ENCODE measurements at regions not wholly inside any gene's neighbourhood (a gene's known extent, or its start where the extent isn't known, plus 50 kb on each side); places are given as distances from the start of the nearest gene placed in this dataset.

DNA sequence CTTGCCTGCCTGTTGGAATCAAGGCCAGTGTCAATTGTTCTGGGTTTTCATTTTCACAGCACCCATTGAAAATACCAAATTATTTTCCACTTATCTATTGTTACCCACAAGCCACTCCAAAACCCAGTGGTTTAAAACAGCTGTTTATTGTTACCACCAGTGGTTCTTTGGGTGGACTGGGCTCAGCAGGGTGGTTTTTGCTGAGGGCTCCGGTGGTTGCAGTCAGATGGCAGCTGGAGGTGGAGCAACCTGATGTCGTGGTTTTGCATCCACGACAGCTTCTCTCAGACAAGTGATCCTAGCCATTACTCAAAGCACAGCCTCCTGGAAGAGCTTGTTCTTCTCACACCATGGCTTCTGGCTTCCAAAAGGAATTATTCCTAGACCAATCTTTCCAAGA is 235.1 kb upstream of the ADARB2 start:
- DNase-seq = no peak

DNA sequence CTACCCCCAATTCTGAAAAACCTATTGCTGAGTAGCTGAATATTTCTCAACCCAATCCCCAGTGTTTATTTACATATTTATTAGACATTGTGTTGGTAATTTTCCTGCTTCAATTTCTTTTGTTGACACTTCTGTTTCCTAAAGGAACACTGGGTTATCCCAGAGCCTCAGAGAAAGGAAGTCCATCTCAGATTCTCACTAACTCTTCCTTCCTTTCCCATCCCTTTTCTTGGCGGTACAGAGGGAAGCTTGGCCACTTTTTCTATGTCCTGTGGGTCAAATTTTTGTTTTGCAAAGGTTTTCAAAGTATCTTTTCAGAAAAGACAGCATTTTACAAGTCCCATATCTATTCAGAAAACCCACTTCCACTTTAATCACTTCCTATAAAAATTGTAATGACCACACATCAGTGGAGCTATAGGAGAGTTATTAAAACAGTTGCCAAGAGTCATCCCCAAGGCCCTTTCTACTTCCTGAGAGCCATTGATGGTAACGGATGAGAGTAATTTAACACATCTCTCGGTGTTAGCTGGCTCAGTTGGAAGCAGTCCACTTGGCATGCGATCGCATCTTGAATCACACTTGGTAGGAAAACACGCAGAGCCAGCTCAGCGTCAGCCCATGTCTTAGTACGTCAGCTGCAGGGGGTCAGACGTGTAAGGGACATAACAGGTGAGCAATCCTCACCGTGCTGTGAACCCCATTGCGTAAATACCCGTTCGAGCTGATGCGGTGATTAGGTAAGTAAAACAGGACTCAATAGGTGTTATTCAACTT is 231.1 kb upstream of the ADARB2 start:
- DNase-seq = no peak

DNA sequence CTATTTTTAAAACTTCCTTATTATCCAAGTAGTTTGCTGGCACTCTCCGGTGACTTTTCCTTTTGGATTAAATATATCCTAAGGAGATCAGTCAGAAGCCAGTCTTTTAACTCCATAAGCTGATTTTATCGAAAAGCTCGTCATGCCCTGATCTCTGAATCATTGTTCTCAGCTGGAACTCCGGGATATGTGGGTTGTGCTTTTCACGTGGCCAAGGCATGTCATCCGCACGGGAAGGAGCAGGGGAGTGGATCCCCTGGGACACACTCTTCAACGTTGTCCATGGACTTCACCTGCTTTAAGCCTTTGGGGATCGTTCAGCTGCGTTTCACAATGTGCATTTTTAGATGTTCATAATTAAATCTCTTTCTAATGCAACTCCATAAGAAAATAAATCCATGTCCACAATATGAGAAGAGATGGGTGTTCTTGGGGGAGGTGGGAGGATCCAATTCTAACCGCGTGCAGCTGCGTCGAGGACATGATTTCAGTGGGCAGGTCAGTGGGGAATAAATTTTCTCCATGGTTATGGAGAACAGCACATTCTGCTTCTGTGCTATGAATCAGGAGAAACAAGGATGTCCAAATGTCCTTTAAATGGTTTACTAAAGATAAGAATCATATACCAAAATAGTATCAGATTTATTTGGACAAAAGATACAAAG is 229.5 kb upstream of the ADARB2 start:
- no peak for DNase-seq

DNA sequence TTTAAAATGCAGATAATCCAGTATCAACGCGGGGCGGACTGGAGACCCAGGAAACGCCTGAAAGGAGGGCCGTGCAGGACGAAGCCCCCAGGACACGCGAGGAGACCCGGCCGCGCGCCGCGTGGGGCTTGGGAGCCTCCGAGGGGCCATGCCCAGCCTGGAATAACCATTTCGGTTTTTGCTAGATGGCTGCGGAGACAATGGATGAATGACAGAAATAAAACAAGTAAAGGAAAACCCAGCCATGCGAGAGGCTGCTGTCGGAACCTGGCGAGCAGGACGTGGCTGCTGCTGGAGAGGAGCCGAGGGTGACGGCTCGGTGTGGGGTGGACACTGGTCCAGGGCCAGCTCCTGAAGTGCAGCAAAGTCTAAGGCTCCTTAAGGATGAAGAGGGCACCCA is 227.2 kb upstream of the ADARB2 start:
- no peak for DNase-seq

DNA sequence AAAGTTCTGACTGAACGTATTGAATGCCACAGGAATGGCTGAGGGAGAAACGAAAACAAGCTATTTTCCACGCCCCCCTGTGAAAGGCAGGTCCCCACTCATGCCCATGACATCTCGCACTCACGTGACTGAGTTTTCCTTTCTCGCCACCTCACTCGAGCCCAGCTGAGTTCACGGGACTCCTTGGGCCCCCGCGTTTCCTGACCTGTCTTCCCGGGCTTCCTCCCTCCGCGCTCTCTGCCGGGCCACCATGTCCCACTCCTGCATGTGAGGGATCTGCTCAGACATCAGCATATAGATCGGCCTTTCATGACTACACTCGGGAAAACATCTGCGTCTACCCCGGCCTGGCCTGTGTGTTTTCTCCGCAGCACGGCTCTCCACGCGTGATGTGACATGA is 226.0 kb upstream of the ADARB2 start:
- no peak for DNase-seq

DNA sequence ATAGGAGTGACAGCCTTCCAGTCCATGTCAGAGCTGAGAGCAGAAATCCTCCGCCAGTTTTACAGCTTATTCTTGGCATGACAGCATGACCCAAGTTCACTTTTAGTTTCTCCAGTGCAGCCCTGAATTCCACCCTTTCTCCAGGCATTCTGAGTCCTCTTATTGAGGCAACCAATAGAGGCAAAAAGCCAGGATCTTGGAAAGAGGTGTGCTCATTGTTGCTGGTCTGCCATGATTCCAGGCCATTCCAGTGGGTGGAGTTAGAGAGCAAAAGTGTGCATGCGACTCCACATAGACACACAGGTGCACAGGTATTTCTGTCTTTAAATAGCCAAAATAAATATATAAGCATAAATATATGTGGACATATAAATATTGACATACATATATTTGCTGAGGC is 224.7 kb upstream of the ADARB2 start:
- DNase-seq = no peak

DNA sequence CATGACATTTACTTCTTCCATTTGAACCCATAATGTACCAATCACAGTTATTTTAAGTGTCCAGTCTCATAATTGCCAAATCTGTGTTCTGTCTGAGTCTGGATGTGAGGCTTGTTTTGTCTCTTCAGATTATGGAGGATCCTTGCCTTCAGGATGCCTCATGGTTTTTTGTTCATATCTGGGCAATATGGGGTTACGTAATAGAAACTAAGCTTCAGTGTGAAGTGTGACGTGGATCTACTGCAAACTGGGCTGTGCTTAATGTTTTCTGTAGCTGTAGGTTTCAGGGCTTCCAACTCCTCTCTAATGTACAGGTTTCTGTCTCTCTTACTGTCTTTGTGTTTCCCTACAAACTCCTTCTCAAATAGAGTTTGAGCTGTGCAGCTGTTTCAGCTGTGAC is 223.7 kb upstream of the ADARB2 start:
- no peak for DNase-seq

DNA sequence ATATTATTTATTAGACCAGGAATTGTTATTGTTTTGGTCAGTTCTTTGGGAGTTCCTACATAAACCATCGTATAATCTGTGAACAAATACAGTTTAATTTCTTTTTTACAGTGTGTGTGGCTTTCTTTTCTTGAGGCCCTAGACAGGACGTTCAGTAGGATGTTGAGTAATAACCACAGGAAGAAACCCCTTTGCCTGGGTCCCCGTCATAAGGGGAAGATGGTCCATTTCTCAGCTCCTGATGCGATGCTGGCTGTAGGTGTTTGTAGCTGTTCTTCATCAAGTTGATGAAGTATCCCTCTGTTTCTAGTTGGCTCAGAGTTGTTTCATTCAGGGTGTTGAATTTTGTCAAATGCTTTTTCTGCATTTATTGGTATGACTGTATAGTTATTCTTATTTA is 219.7 kb upstream of the ADARB2 start:
- DNase-seq = no peak

DNA sequence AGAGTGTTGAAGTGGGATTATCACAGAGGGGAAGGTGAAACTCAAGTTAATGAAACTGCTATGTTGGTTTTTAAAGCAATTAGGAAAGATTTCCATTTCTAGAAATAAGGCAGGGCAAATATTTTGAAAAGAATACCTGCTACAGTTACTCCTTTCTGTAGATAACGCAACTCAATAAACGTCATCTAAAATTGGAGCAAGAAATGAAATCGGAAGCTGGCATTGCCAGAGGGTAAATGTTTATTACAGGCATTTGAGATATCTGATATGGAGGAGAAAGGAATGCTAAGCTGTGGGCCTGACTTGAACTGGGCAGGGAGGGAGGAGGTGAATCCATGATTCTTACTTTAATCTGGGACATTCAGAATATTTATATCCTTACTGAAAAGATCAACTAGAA is 217.0 kb upstream of the ADARB2 start:
- no peak for DNase-seq

DNA sequence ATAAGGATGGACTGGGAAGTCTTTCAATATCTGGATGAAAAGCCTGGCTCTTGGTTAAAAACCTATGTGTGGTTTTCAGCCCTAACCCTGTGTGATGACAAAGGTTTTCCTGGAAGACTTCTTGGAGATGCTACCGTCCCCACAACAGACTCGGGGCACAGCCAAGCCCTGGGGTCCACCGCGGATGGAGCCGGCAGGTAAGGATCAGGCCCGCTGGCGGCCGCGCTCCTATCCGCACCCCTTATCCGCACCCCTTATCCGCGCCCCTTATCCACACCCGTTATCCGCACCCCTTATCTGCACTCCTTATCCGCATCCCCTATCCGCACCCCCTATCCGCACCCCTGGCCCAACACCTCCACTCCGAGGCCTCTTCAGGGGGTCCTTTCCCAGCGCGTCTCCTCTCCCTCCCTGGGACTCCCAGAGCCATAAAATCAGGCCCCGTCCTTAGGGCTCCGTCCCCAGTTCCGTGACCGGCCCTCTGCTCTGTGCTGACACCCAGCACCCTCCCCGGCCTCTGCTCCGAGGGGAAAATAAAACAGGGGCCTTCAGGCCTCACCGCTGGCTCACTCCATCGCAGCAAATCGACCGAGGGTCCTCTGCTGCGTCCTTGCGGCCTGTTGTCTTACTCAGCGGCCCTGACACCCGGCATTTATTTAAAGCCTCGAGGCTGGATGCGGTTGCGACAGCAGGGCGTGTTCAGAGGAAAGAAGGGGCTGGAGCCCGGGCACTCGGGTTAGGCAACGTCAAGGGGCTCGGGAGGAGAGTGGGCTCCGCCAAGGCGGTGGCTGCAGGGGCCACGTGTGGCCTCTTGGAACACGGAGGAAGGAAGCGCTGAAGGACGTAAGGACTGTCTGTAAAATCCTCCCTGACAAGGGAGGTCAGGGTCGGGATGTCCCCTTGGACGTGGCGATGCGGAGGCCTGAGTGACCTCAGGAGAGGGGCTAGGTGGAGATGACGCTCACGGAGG is 215.1 kb upstream of the ADARB2 start:
- DNase-seq = no peak

DNA sequence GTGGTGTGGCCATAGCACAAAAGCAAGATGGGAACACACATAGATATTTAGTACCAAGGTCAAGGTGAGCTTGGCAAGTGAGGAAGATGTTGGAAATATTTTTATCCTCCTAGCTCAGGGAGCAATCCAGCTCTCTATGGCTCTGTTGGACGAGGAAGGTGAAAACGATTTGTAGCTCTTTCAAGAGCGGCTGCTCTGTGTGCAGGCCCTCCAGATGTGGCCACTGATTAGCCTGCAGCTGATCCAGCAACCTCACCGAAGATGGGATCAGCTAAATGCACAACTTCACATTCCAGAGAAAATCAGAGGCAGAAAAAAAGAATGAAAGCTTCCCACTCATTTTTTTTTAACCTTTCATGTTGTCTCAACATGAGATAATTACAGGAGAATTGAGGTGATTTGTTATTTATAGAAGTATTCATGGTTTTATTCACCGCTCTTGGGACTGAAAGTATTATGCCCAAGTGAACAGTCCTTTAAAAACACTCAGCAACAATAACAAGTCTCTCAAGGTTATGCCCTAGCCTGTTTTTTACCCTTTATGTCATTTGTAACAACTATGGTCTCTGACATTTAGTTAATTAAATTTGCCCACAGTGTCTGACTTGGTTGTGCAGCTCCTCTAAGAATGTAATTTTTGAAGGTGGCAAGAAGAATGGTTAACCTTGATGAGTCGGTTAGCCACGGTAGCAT is 213.6 kb upstream of the ADARB2 start:
- no peak for DNase-seq

DNA sequence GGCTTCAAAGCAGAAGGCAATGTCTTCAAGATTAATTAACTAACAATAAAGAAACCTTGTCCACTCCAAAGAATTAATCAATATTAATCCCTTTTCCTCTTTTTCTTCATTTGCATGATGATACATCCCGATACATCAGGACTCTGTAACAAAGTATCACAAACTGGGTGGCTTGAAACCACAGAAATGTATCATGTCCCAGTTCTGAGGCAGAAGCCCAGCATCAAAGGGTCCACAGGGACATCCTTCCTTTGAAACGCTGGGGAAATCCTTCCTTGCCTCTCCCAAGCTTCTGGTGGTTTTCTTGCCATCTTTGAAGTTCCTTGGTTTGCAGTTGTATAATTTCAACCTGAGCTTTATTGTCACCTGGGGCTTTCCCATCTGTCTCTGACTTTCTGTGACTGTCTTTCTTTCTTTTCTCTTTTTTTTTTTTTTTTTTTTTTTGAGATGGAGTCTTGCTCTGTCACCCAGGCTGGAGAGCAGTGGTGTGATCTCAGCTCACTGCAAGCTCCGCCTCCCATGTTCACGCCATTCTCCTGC is 210.2 kb upstream of the ADARB2 start:
- no peak for DNase-seq

DNA sequence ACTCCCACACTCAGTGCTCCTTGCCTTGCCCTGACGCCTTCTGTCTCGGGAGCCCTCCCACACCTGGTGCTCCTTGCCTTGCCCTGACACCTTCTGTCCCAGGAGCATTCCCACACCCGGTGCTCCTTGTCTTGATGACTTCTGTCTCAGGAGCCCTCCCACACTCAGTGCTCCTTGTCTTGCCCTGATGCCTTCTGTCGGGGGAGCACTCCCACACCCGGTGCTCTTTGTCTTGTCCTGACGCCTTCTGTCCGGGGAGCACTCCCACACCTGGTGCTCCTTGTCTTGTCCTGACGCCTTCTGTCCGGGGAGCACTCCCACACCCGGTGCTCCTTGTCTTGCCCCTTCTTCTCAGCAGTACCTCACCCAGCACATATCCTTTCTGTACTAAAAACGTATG is 207.2 kb upstream of the ADARB2 start:
- DNase-seq = no peak

DNA sequence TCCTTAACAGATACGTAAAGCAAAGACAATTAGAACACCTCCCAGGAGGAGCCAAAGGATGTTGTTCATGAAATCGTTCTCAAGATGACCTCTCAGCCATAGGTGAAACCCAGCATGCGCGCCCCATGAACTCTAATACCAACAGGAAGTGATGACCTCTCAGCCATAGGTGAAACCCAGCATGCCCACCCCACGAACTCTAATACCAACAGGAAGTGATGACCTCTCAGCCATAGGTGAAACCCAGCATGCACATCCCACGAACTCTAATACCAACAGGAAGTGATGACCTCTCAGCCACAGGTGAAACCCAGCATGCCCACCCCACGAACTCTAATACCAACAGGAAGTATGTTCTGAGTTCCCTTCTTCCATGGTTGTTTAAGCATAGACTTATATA is 205.2 kb upstream of the ADARB2 start:
- DNase-seq = no peak

DNA sequence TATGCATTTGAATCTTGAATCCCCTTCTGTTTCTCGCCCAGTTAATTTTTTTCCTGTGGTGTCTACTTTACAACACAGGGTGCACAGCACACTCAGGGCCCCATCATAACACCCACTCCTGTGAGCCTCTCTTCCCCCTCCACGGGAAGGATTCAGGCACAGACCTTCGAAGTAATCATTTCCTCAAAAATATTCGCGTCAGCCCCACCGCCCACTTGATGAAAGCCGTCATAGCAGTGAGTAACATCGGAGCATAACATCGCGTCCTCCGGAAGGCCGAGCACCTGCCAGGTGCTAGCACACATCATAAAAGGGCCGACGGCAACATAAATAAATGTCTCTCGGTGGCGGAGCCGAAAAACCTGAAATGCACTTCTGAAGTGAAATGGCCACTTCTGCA is 201.7 kb upstream of the ADARB2 start:
- no peak for DNase-seq

DNA sequence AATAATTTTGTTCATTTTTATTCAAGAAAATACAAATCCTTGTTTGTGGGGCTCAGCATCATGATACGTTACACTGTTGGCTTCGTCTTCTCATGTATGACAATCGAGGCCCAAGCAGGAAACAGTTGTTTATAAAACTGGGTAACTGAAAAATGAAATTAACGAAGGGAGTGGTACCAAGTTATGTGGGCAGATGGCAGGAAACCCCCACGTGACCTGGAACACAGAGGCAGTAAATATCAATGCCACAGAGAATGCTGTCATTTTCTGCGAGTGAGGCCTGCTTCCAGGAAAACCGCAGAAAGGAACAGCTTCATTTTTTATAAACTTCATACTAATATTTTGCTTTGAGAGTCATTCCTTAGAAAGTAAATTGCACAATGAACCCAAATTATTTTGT is 201.0 kb upstream of the ADARB2 start:
- DNase-seq = no peak

DNA sequence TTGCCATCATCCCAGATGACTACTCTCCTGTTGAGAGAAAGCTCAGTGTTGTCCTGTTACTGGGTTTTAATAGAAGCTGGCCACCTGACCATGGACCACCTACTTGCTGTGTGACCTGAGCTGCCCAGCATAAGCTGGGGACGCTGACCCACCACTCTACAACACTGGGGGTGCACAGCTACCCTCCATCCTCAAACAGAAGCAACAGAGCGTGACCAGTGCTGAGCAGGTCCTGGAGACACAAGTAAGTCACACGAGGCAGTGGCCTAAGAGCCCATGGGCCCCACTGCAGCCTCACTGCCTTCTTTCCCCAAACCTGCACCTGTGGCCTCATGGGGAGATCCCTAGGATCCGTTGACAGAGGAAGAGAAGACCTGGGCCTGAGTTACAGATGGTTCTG is 198.6 kb upstream of the ADARB2 start:
- DNase-seq = no peak

DNA sequence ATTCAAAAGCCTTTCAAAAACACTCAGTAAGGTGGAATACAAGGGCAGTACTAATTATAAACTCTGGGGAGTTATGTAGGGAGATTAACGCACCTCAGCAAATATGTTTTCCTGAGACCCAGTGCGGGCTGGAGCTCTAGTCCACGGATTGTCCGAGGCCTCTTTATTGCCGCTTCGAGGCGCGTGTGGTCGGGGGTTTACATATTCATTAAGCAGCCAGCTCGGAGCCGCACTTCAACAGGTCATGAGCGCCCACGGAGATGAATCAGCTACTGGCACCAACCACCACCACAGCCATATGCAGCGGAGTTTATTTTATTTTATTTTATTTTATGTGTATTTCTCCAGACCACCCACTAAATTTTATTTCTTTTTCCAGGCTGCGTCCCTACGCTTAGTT is 195.9 kb upstream of the ADARB2 start:
- no peak for DNase-seq

DNA sequence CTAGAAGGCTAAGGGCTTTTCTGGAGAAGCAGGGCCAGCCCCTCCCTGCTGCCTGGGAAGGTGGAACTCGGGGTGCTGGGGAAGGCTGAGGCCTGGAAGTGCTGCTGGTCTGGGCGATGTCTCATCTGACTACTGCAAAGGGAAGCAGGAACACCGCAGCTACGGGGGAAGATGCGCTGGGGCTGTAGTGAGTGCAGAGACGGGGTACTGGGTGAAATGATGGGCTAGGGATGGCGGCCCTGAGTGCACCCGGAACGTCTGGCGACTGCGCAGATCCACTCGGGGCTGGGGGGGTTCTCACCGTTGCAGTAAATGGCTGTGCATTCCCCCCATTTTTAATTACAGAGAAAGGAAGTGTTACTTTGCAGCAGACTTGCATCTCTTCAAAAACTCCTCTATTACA is 195.4 kb upstream of the ADARB2 start:
- no peak for DNase-seq

DNA sequence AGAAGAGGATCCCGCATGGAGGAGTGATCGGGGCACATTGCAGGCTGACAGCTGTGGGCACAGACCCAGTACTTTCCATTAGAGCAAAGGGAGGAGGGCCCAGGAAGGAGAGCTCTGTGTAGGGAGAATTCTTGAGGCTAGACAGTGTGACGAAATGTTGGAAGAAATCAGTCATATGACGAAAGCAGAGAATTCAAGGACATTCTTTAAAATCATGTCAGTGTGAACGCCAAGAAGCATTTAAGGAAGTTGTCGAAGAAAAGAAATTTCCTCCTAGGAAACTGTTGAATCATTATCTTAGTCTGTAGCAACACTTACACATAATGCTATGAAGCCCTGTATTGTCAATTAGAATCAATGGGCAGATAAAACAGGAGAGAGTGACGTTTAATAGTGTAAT is 191.3 kb upstream of the ADARB2 start:
- no peak for DNase-seq

DNA sequence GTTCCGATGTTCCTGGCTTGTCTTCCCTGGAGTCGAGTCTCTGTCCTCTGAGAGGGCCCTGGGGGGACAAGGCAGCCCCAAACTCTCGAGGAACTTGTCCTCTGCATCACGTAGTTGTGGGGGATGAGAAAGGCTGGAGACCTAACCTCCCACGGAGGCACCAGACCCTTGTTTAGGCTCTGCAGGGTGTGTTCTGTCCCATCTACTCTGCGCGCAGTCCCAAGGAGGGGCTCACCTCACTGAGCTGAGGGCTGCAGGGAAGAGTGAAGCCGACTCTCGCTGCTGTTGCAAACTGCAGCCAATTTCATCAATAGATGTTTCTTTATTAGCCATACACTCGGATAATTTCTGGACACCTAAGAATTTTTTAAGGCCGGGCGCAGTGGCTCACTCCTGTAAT is 186.7 kb upstream of the ADARB2 start:
- no peak for DNase-seq

DNA sequence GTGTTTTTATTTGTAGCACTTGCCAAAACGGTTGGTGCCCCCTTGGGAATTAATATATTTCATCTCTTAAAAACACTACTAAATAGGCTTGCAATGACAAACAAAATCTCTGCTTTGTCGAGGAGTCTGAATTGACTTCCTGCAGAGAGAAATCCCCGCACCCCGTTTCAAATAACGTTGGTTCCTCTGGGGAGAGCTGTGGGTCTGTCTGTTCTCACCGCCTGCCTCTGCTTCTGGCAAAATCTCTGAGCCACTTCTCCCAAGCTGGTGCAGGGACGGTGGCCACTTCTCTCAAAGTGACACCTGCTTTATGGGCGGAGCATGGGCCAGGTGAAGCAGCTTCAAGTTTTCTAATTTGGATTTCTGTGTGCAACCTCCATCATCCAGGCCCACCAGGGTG is 186.3 kb upstream of the ADARB2 start:
- DNase-seq = no peak

DNA sequence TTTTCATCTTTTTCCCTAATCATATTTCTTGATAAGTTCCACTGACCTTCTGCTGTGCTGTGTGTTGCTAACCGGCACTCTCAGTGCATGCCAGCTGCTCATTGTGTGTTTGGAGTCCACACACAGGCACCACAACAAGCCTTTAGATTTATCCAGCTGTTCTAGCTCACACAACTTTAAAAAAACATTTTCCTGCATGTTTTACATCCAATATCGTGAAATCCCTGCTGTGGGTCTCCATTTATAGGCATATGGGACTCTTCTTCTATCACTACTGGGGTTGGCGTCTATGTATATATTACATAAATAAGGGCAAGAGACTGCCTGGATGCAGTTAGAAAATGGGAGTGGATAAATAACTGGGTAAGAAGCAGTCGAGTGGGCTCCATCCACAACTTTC is 183.6 kb upstream of the ADARB2 start:
- DNase-seq = no peak
